Ishikawa (cell line): ENCODE measurements at regions not wholly inside any gene's neighbourhood (a gene's known extent, or its start where the extent isn't known, plus 50 kb on each side); places are given as distances from the start of the nearest gene placed in this dataset.

Source experiments
- CEBPB ChIP-seq: IDR thresholded peaks from 2 replicates; pipeline ENCODE4 v1.6.1; 2012
- CREB1 ChIP-seq: IDR thresholded peaks from 2 replicates; pipeline ENCODE4 v1.6.1; 2012; ENCODE audit warnings: low read depth
- EGR1 ChIP-seq: IDR thresholded peaks from 2 replicates; pipeline ENCODE4 v1.6.1; 2012
- EP300 ChIP-seq: IDR thresholded peaks from 2 replicates; pipeline ENCODE4 v1.6.1; 2012; ENCODE audit warnings: borderline replicate concordance
- FOXM1 ChIP-seq: IDR thresholded peaks from 2 replicates; pipeline ENCODE4 v1.6.1; 2012; ENCODE audit warnings: low read depth, borderline replicate concordance
- NFIC ChIP-seq: IDR thresholded peaks from 2 replicates; pipeline ENCODE4 v1.6.1; 2012
- RAD21 ChIP-seq: IDR thresholded peaks from 2 replicates; pipeline ENCODE4 v1.6.1; 2012; ENCODE audit warnings: low read depth
- TAF1 ChIP-seq: IDR thresholded peaks from 2 replicates; pipeline ENCODE4 v1.6.1; 2012; ENCODE audit warnings: low read depth, mild to moderate bottlenecking
- TCF12 ChIP-seq: IDR thresholded peaks from 2 replicates; pipeline ENCODE4 v1.6.1; 2012; ENCODE audit warnings: low read depth
- TEAD4 ChIP-seq: IDR thresholded peaks from 2 replicates; pipeline ENCODE4 v1.6.1; 2012
- YY1 ChIP-seq: IDR thresholded peaks from 2 replicates; pipeline ENCODE4 v1.6.1; 2012; ENCODE audit warnings: low read depth
- ZBTB7A ChIP-seq: IDR thresholded peaks from 2 replicates; pipeline ENCODE4 v1.6.1; 2012; ENCODE audit warnings: low read depth
- TF ChIP-seq, protein P1 (sequence below): IDR thresholded peaks from 2 replicates; pipeline ENCODE4 v1.6.1; 2012
- TF ChIP-seq, protein P2 (sequence below): IDR thresholded peaks from 2 replicates; pipeline ENCODE4 v1.6.1; 2012
- TF ChIP-seq, protein P3 (sequence below): IDR thresholded peaks from 2 replicates; pipeline ENCODE4 v1.6.1; 2012; ENCODE audit warnings: low read depth, mild to moderate bottlenecking

DNA sequence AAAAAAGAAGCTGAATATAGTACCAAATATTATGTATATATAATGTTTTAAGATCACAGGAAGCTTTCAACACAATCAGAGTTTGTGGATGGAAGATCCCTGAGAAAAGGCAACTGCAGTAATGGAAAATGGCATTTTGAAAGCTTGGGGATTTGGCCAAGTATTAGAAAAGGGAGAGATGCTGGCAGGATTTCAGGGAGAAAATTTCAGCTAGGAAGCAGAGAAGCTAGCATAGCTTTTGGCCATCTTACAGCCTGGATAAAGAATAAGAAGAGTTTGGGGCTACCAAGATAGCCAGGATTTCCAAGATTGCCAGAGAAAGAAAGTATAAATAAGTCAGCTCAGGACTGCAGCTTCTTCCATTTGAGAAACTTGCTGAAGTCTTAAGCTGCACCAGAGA, 440.8 kb upstream of the LUZP2 start:
- TF ChIP-seq TCF12 (no peak), RAD21 (no peak), NFIC (no peak)
- TF ChIP-seq, protein P1, sequence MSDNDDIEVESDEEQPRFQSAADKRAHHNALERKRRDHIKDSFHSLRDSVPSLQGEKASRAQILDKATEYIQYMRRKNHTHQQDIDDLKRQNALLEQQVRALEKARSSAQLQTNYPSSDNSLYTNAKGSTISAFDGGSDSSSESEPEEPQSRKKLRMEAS = no peak

GRCh38 chr11:24060125-24060524, 436.7 kb upstream of the LUZP2 start:
- TF ChIP-seq TEAD4 (no peak), YY1 (no peak), ZBTB7A (no peak)
- TF ChIP-seq, protein P2, sequence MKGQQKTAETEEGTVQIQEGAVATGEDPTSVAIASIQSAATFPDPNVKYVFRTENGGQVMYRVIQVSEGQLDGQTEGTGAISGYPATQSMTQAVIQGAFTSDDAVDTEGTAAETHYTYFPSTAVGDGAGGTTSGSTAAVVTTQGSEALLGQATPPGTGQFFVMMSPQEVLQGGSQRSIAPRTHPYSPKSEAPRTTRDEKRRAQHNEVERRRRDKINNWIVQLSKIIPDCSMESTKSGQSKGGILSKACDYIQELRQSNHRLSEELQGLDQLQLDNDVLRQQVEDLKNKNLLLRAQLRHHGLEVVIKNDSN = no peak
- TF ChIP-seq, protein P3, sequence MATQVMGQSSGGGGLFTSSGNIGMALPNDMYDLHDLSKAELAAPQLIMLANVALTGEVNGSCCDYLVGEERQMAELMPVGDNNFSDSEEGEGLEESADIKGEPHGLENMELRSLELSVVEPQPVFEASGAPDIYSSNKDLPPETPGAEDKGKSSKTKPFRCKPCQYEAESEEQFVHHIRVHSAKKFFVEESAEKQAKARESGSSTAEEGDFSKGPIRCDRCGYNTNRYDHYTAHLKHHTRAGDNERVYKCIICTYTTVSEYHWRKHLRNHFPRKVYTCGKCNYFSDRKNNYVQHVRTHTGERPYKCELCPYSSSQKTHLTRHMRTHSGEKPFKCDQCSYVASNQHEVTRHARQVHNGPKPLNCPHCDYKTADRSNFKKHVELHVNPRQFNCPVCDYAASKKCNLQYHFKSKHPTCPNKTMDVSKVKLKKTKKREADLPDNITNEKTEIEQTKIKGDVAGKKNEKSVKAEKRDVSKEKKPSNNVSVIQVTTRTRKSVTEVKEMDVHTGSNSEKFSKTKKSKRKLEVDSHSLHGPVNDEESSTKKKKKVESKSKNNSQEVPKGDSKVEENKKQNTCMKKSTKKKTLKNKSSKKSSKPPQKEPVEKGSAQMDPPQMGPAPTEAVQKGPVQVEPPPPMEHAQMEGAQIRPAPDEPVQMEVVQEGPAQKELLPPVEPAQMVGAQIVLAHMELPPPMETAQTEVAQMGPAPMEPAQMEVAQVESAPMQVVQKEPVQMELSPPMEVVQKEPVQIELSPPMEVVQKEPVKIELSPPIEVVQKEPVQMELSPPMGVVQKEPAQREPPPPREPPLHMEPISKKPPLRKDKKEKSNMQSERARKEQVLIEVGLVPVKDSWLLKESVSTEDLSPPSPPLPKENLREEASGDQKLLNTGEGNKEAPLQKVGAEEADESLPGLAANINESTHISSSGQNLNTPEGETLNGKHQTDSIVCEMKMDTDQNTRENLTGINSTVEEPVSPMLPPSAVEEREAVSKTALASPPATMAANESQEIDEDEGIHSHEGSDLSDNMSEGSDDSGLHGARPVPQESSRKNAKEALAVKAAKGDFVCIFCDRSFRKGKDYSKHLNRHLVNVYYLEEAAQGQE = no peak

DNA sequence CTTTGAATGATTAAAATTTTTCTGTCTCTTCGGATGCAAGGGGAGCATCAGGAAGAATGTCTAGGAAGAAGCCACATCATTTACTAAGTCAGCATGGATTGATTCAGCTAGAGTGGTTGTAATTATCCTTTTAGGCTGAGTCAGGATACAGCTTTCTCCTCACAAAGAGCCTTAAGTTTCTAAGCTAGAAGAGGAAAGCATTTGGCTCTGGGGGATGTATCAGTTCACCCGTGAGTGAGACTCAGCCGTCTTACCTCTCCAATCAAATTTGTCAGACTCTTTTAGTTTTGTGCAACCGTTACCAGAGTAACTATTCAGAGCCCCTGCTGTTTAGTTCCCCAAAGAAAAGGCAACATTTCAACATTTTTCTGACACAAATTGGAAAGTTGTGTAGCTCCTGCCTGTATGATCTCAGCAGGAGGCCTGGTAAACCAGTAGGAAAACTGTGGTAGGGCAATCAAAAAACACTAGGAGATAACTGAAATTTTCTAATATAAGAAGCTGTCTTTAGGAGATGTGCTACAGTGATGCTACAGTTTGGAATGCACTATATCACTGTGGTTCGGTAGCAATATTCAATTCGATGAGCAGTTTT, 432.4 kb upstream of the LUZP2 start:
- TF ChIP-seq, protein P2 = no peak
- TF ChIP-seq EP300 = no peak

DNA sequence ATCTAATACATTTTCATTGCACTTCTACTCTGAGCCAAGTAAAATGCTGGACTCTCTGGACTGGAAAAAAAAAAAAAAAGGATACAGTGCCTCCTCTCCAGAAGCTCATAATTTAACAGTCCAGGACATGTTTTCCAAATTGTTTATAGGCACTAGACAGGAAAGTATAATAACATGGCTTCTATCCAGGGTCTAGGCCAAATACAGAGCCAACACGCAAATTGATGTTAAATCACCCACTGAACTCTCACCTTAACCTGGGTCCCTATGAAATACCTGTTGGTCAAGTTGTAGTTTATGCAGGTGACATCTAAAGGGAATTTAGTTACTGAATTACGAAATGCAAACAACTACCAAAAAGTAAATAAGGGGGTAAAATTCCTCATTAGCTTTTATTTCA, 428.7 kb upstream of the LUZP2 start:
- no peak for TF ChIP-seq YY1
- no peak for TF ChIP-seq CEBPB
- TF ChIP-seq TCF12 = no peak
- TF ChIP-seq TAF1 = no peak

DNA sequence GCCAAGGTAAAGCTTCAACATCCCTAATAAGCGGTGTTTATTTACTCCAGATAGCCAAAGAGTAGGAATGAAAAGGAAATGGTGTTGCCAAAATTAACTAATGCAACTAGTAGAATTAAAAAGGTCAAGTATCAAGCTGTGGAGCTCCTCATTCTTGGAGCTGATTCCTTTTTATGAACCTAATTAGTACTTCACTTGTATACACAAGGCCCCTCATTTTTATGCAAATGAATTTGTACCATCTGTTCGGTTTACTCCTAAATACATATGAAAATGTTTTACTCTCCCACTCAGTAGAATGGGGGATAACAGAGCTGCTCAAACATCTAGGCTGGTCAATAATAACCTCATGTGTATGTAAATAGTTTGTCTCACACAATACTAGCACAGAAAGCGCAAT, 426.4 kb upstream of the LUZP2 start:
- no peak for TF ChIP-seq RAD21
- no peak for TF ChIP-seq TAF1
- TF ChIP-seq CREB1 = no peak
- TF ChIP-seq EGR1 = no peak
- TF ChIP-seq TCF12 = no peak
- no peak for TF ChIP-seq NFIC
- TF ChIP-seq FOXM1 = no peak
- TF ChIP-seq, protein P1 = no peak

DNA sequence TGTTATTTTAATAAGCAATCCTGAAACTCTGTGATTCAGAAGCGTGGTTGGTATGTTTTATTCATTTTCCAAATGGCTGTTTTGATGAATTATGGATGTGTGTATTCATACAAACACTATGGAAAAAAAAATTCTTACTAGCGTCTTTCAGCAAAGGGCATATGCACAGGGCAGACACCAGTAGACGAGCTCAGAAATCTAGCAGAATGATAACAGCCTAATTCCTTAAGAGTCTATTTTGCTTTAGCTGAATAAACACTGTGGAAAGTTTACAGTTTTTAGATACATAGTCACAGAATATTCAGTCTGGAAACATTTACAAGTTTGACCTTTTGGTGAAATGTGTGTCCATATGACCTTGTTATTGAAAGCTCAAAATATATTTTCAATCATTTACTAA, 418.8 kb upstream of the LUZP2 start:
- TF ChIP-seq ZBTB7A (no peak), FOXM1 (no peak), YY1 (no peak), TAF1 (no peak), CEBPB (no peak), TCF12 (no peak), EGR1 (no peak), EP300 (no peak)

DNA sequence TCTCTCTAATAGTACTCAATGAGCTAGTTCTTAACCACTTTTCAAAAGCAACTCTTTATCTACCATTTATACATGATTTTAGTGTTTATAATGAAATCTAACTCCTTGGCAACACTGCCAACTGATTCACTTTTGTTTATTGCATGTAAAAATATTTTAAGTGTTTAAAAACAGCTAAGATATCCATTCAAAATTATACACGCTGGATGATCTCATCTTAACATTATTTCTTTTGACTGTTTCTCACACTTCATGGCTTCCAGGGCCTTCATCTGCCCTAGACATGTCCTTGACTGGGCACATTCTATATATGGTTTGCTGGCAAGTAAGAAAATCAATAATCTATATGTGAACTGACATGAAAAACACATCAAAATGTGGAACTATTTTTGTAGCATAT, 414.6 kb upstream of the LUZP2 start:
- TF ChIP-seq, protein P1 = no peak
- TF ChIP-seq, protein P3 = no peak
- TF ChIP-seq RAD21 = no peak
- no peak for TF ChIP-seq EP300
- no peak for TF ChIP-seq NFIC
- TF ChIP-seq TEAD4 = no peak
- TF ChIP-seq CEBPB = no peak
- TF ChIP-seq CREB1 = no peak
